KMS-11 (cell line): ENCODE measurements at regions not wholly inside any gene's neighbourhood (a gene's known extent, or its start where the extent isn't known, plus 50 kb on each side); places are given as distances from the start of the nearest gene placed in this dataset.

ENCODE experiments used
- H2AFZ ChIP-seq: fragments of 200-600 bp; sonication (generic); 2 replicates; pipeline ENCODE4 v1.6.1; 2016; ENCODE audit warnings: antibody characterized with exemption, mixed run types, low read depth
- H3K27ac ChIP-seq: fragments of 200-600 bp; sonication (generic); 2 replicates; pipeline ENCODE4 v1.6.1; 2016; ENCODE audit warnings: mild to moderate bottlenecking, mixed run types
- H3K27me3 ChIP-seq: fragments of 200-600 bp; sonication (generic); 2 replicates; pipeline ENCODE4 v1.6.1; 2017; ENCODE audit warnings: mild to moderate bottlenecking, low read depth, mixed run types, moderate library complexity; ENCODE audit not compliant: insufficient read depth
- H3K36me3 ChIP-seq: fragments of 200-600 bp; sonication (generic); 2 replicates; pipeline ENCODE4 v1.6.1; 2017; ENCODE audit warnings: mild to moderate bottlenecking, mixed run types; ENCODE audit not compliant: insufficient read depth
- H3K4me1 ChIP-seq: fragments of 200-600 bp; sonication (generic); 2 replicates; pipeline ENCODE4 v1.6.1; 2016; ENCODE audit warnings: mild to moderate bottlenecking, low read depth, mixed run types; ENCODE audit not compliant: poor library complexity, severe bottlenecking
- H3K4me2 ChIP-seq: fragments of 200-600 bp; sonication (generic); 2 replicates; pipeline ENCODE4 v1.7.0; 2016; ENCODE audit warnings: mild to moderate bottlenecking, mixed run types
- H3K4me3 ChIP-seq: fragments of 200-600 bp; sonication (generic); IDR thresholded peaks from 2 replicates; pipeline ENCODE4 v1.6.1; 2017; ENCODE audit warnings: low read depth, low read length, mixed read lengths; ENCODE audit not compliant: insufficient read depth
- H3K79me2 ChIP-seq: fragments of 200-600 bp; sonication (generic); 2 replicates; pipeline ENCODE4 v1.6.1; 2016; ENCODE audit warnings: low read depth, mixed run types; ENCODE audit not compliant: insufficient read depth
- H3K9ac ChIP-seq: fragments of 200-600 bp; sonication (generic); 2 replicates; pipeline ENCODE4 v1.6.1; 2016; ENCODE audit warnings: mild to moderate bottlenecking, mixed run types
- H4K20me1 ChIP-seq: fragments of 200-600 bp; sonication (generic); 2 replicates; pipeline ENCODE4 v1.6.1; 2016; ENCODE audit warnings: mild to moderate bottlenecking, mixed run types; ENCODE audit not compliant: insufficient read depth
- CTCF ChIP-seq: fragments of 200-600 bp; sonication (generic); conservative IDR thresholded peaks from 2 replicates; pipeline ENCODE4 v1.6.1; 2017; ENCODE audit warnings: low read depth, mild to moderate bottlenecking, antibody characterized with exemption, low read length, moderate library complexity, mixed read lengths

GRCh38 chr2:62441421-62441820 is 64.6 kb downstream of the TMEM17 start:
- Histone ChIP-seq H4K20me1 (no peaks in the 10 kb centered on the region), H3K4me3 (no peak overlapping the region), H3K79me2 (no peaks in the 10 kb centered on the region), H3K36me3 (no peaks in the 10 kb centered on the region), H3K4me1 (no peaks in the 10 kb centered on the region), H3K27ac (no peak overlapping the region), H3K9ac (no peak overlapping the region), H3K4me2 (no peak overlapping the region), H2AFZ (no peak overlapping the region), H3K27me3 (no peaks in the 10 kb centered on the region)
- no peak for TF ChIP-seq CTCF

GRCh38 chr2:62440281-62440946 is 65.6 kb downstream of the TMEM17 start:
- H3K4me2 ChIP-seq = no peak overlapping the region
- H3K79me2 ChIP-seq = no peaks in the 10 kb centered on the region
- no peaks in the 10 kb centered on the region for H4K20me1 ChIP-seq
- no peak overlapping the region for H3K27ac ChIP-seq
- H3K4me3 ChIP-seq = no peak overlapping the region
- H3K27me3 ChIP-seq = no peaks in the 10 kb centered on the region
- H3K36me3 ChIP-seq = no peaks in the 10 kb centered on the region
- H3K9ac ChIP-seq = no peak overlapping the region
- H3K4me1 ChIP-seq = no peaks in the 10 kb centered on the region
- H2AFZ ChIP-seq = no peak overlapping the region
- no peak for TF ChIP-seq CTCF

- peak overlapping the region; percentile 14; the same call in 1 of the 2 replicates for H2AFZ ChIP-seq
Observed at GRCh38 chr2:62439425-62439824, 66.6 kb downstream of the TMEM17 start.

GRCh38 chr2:62437785-62438184 is 68.2 kb downstream of the TMEM17 start:
- Histone ChIP-seq H3K79me2 (no peaks in the 10 kb centered on the region), H3K27ac (no peak overlapping the region), H3K4me2 (no peak overlapping the region), H3K4me3 (no peak overlapping the region), H4K20me1 (no peaks in the 10 kb centered on the region), H3K9ac (no peak overlapping the region), H3K4me1 (no peaks in the 10 kb centered on the region), H3K36me3 (no peaks in the 10 kb centered on the region), H3K27me3 (no peaks in the 10 kb centered on the region), H2AFZ (no peak overlapping the region)
- no peak for TF ChIP-seq CTCF

More at GRCh38 chr2:62439425-62439824, 66.6 kb downstream of the TMEM17 start:
- Histone ChIP-seq H3K27me3 (no peaks in the 10 kb centered on the region), H3K4me3 (no peak overlapping the region), H3K79me2 (no peaks in the 10 kb centered on the region), H3K4me1 (no peaks in the 10 kb centered on the region), H3K36me3 (no peaks in the 10 kb centered on the region), H3K27ac (no peak overlapping the region), H4K20me1 (no peaks in the 10 kb centered on the region), H3K4me2 (no peak overlapping the region), H3K9ac (no peak overlapping the region)
- no peak for TF ChIP-seq CTCF
